NCI-H748 (cell line): ENCODE measurements at regions not wholly inside any gene's neighbourhood (a gene's known extent, or its start where the extent isn't known, plus 50 kb on each side); places are given as distances from the start of the nearest gene placed in this dataset.

Experiments
- DNase-seq: peaks from one replicate; lab custom pipeline; 2025; ENCODE audit not compliant: unreplicated experiment; lab: John Stamatoyannopoulos, UW

DNA sequence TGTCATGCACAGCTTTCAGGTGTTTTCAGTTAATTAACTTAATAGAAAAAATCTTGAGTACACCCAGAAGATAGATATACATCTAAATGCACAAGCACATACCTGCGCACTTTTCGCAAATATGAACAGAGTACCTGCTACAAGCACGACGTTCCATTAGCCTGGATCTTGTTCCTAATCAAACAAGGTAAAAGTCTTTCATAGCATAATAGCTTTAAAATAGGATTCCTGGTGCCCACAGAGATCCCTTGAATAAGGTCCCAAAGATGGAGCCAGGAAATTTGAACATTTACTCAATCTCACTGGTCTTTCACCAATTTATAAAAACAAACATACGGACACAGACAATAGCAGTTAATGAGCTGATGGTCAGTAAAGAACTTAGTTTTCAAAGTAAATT, 689.8 kb upstream of the CHORDC1 start:
- DNase-seq = no peak

- no peak for DNase-seq
These were observed 688.3 kb upstream of the CHORDC1 start for GRCh38 chr11:90911192-90911591.

DNA sequence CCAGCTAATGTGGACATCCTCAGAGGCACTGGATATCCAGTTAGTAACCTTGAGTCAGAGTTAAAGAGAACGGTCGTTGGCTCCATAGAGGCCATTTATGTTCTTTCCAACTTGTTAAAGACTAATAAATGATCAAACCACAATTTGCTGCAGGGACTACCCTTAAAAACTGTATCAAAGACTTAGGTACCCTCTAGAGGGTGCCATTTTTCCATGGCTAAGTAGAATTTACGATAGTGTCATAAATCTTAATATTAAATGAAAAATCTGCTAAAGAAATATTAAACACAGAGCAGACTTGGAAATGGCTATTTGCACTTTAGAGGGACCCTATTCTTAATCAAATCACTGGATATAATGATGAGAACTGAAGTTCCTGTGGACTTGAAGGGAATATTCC, 685.2 kb upstream of the CHORDC1 start:
- no peak for DNase-seq

GRCh38 chr11:90895850-90896249, 673.0 kb upstream of the CHORDC1 start:
- DNase-seq = no peak

GRCh38 chr11:90890347-90890746, 667.5 kb upstream of the CHORDC1 start:
- no peak for DNase-seq

DNA sequence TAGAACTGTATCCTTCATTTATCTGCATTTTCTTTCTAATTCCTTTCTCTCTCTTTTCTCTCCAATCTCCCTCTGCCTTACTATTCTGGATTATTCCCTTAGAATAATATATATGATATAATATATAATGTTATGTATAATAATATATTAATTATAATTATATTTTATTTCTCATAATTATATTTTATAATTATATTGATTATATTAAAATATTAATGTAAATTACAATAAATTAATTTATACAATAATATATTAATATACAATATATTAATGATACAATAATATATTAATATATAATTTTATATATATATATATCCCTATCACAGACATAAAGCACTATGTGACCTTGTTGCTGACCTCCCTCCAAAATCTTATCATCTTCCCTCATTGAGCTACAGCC, 661.3 kb upstream of the CHORDC1 start:
- DNase-seq = no peak

- DNase-seq = no peak
These were observed 652.1 kb upstream of the CHORDC1 start for GRCh38 chr11:90874986-90875385.

DNA sequence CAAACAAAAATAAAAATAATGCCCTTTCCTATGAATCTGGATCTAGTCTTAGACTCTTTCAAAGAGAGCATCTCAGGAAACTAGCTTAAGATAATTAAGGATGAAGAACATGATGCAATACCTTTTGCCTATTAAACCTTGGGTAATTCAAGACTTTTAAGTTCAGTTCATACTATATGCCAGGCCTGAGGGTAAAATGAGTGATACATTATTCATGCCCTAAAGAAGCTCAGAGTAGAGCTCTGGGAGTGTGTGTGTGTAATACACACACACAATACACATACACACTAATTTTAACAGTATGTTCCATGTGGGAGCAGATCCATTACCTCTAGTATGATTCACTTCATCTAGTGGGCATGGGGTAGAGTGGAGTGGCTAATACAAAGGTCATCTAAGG, 651.4 kb upstream of the CHORDC1 start:
- DNase-seq = no peak

DNA sequence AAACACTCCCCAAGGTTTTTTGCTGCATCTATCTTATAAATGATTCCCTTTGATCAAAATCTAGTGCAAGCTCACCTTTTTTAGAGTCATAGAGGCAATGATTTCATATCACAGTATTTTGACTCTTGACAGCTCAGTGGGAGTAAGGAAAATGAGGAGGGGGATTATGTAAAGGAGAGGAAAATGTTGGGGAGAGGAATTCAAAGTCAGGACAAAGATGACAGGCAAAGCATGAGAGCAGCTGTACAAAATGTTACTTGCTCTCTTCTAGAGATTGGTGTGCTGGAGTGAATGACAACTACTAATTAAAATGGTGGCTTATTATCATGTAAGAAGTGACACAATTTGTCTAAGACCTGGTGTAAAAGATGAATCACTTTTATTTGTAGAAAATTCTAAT, 644.6 kb upstream of the CHORDC1 start:
- no peak for DNase-seq

DNA sequence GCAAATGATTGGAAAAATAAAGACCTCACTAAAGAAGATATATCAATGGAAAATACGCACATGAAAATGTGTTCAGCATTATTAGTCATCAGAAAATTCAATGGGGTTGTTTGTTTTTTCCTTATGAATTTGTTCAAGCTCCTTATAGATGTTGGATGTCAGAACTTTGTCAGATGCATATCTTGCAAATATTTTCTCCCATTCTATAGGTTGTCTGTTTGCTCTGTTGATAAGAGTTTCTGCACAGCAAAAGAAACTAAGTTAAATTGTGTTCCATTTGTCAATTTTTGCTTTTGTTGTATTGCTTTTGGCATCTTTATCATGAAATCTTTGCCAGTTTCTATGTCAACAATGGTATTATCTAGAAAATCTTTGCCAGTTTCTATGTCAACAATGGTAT, 633.9 kb upstream of the CHORDC1 start:
- no peak for DNase-seq

- DNase-seq = no peak
These were observed 632.7 kb upstream of the CHORDC1 start for GRCh38 chr11:90855531-90855930.

GRCh38 chr11:90851196-90851595, 628.3 kb upstream of the CHORDC1 start:
- DNase-seq = no peak

DNA sequence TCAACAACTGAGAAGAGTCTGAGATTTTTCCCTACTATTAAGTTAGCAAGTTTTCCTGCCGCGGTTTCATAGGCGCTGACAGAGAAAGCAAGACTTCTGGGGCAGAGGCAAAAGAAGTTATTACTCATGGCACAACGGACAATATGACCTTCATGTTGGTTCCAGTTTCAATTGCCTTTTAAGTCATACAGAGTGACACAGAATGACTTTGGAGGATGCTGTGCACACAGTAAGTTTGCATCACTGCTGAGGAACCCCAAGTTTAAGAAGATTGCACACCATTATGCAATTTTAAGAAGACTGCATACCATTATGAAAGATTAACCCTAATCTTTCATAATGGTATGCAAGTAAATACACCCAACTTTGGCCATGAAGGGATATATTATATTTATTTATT, 626.5 kb upstream of the CHORDC1 start:
- no peak for DNase-seq

DNA sequence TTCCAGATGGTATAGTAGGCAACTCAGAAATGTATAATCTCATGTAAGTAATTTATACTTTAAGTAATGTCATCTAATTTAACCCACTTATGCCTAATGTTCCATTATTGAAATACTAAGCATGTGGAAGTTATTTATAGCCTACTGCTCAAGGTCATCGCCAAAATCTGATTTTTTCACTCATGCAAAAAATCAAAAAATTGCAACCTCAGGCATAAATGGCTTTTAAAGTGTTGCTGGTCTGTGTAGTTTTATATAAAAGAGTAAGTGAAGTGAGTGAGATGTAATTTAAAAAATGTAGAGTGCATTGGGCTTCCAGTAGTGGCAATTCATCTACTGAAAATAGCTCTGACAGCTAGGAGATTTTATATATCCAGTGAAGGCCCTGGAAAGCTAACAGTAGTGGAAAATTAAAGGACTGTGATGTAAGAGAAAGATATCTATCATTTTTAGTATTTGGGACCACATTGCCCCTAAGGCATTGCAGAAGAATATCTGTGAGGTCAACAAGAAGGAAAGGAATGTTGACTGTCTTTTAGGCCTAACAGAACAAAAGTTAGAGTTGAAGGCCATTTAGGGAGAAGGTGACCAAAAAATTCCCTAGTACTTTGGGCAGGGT, 624.5 kb upstream of the CHORDC1 start:
- DNase-seq = no peak

DNA sequence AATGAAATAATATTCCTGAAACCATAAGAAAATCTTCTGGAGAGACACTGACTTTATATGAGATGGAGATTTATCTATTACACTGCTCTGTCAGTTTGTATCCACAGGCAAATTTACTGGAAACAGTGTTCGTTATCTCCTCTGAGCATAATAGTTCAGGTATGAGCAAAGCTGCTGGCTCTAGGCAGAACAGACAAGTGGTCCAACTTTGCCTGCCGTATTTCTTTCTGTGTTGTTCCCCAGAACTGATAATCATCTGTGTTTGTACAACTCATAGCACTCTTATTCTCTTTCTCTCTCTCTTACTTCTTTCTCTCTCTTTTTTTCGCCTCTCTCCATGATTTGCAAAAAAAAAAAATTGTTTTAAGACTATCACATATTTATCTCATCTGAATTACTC, 623.8 kb upstream of the CHORDC1 start:
- no peak for DNase-seq

GRCh38 chr11:90845799-90846198, 623.0 kb upstream of the CHORDC1 start:
- no peak for DNase-seq

DNA sequence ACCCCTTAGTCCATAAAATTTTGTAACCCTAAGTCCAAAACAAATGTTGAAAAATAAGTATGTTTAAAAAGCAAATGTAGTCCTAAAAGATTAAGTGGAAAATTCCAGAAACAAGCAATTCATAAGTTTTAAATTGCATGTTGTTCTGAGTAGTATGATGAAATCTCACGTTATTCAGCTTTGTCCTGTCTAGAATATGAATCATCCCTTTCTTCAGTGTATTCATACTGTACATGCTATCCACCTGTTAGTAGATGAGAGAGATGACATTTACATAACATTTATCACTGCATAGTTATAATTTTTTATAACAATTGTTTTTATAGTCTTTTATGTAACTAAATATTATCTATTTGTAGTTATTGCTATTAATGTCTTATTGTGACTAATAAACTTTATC, 622.3 kb upstream of the CHORDC1 start:
- DNase-seq = no peak

- no peak for DNase-seq
These were observed 621.2 kb upstream of the CHORDC1 start for GRCh38 chr11:90844041-90844440.

GRCh38 chr11:90842681-90843080, 619.8 kb upstream of the CHORDC1 start:
- DNase-seq = no peak

DNA sequence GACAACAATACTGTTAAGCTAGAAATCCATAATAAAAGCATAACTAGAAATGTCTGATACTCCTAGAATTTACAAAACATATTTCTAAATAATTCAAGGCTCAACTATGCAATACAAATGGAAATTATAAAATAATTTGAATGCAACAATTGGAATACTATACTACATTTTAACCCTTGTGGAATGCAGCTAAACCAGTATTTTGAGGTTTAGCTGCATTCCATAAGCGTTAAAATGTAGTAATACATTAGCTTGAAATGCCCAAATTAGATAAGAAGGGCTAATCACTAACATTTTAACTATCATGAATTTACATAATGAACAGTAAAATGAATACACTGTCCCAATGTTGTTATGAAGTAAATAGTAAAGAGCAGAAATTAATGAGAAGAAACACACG, 617.2 kb upstream of the CHORDC1 start:
- no peak for DNase-seq

GRCh38 chr11:90836031-90836430, 613.2 kb upstream of the CHORDC1 start:
- no peak for DNase-seq

DNA sequence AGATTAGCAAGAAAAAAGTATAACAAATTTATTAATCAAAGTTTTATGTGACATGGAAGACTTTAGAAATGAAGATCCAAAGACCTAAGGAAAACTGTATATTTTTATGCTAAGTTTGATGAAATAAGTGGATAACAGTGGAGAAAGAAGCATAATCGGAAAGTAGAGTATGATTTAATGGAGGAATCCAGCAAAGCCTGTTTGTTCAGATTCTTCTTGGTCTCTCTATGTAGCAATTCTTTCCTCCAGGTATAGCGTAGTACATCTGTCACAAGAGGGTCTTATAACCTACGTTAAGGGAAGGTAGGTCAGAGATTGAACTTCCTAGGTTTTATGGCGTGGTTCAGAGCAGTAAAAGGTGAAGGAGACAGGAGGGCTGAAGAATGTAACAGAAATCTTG, 600.6 kb upstream of the CHORDC1 start:
- no peak for DNase-seq

GRCh38 chr11:90822996-90823395, 600.1 kb upstream of the CHORDC1 start:
- no peak for DNase-seq
